AG09319 (cell line): ENCODE measurements at regions not wholly inside any gene's neighbourhood (a gene's known extent, or its start where the extent isn't known, plus 50 kb on each side); places are given as distances from the start of the nearest gene placed in this dataset.

Experiments used
- DNase-seq: peaks from one replicate; pipeline ENCODE4 v3.0.0-alpha.2; 2010; ENCODE audit warnings: low read depth; ENCODE audit errors: extremely low read depth
- TF ChIP-seq, protein P1 (sequence below): IDR thresholded peaks from 2 replicates; pipeline ENCODE4 v1.5.1; 2011; ENCODE audit warnings: low read depth, mild to moderate bottlenecking, inconsistent platforms, low read length, moderate library complexity

DNA sequence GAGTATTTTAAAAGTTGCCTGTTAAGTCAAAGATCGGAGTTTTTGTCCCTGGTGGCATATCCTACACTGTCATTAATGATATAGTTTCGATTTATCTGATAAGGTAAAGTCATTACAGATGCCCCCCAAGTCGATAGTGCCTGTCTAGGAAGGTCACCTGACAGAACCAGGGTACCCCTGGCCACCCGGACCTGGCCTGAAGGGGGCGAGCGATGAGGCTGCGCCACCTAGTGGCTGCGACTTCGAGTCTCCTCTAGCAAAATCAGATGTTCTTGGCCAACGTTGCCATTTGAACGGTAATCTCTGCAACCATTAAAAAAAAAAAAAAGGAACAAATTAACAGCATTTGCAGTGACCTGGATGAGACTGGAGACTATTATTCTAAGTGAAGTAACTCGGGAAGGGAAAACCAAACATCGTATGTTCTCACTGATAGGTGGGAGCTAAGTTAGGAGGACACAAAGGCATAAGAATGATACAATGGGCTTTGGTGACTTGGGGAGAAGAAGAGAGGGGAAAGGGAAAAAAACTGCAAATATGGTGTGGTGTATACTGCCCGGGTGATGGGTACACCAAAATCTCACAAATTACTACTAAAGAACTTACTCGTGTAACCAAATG is 565.1 kb downstream of the LIG4 start:
- peak; percentile 5 for DNase-seq
- TF ChIP-seq, protein P1, sequence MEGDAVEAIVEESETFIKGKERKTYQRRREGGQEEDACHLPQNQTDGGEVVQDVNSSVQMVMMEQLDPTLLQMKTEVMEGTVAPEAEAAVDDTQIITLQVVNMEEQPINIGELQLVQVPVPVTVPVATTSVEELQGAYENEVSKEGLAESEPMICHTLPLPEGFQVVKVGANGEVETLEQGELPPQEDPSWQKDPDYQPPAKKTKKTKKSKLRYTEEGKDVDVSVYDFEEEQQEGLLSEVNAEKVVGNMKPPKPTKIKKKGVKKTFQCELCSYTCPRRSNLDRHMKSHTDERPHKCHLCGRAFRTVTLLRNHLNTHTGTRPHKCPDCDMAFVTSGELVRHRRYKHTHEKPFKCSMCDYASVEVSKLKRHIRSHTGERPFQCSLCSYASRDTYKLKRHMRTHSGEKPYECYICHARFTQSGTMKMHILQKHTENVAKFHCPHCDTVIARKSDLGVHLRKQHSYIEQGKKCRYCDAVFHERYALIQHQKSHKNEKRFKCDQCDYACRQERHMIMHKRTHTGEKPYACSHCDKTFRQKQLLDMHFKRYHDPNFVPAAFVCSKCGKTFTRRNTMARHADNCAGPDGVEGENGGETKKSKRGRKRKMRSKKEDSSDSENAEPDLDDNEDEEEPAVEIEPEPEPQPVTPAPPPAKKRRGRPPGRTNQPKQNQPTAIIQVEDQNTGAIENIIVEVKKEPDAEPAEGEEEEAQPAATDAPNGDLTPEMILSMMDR = peak; percentile 84

DNA sequence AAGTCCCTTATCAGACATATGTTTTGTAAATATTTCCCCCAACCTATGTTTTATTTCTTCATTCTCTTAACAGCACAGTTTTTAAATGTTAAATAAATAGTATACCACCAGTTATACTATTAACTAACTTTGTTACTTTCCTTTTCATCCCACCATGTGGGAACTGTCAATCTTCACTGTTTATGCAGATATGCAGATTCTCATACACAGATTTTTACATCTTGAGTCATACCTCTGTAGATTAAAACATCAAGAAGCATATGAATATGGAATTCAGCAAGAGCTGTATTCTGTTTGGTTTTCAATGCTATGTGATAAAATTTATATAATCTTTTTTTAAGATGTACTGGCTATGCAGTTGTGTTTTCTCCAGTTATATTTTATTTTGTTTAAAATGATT is 566.3 kb downstream of the LIG4 start:
- TF ChIP-seq, protein P1 = no peak
- no peak for DNase-seq

DNA sequence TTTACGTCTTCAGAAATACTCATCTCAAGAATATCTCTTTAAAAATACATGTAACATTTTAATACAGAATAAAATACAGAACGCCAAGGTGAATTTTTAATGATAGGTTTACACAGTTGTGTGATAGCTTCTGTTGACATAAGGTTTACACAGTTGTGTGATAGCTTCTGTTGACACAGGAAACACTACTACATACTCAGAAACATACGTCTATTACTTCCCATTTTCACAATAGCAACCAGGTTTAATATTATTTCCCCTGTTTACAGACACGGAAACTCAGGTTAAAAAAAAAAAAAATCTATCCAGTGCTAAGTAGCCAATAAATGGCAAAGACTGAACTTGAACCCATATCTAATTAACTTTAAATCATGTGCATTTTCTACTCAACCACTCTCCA is 571.2 kb downstream of the LIG4 start:
- TF ChIP-seq, protein P1 = no peak
- no peak for DNase-seq

DNA sequence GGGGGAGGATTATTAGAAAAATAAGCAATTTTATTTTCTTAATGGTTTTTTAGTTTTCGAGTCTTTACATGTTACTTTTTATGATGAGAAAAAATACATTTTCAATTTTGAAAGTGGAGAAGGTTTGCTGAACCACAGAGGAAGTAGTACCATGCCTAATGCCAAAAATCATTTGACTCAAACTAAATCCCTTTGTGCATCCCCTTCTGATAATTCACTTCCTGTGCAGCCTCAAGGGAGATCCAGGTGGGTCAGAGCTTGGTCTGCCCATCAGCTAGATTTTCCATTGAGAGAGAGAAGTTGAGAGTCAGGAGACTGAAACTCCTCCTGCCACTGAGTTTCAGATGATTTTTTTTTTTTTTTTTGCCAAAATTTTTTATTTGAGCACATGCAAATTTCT is 571.7 kb downstream of the LIG4 start:
- DNase-seq = no peak
- TF ChIP-seq, protein P1 = no peak

DNA sequence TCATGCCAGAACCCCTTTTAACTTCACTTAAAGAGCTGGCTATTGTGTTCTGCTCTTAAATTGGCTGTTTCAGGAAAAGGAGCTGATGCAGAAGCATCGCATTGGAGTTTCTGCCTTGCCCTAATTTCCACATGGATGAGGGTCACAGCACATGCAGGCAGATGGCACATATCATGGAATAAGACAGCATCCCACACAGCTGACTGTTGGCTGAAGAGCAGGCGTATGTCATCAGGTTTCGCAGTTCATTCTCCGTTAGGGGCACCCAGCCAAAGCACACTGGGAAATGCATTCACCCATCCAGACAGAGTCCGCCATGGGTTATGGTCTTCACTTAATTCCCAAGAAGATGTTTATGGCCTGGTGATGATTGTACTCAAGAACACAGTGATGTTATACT is 572.5 kb downstream of the LIG4 start:
- TF ChIP-seq, protein P1 = no peak
- no peak for DNase-seq

DNA sequence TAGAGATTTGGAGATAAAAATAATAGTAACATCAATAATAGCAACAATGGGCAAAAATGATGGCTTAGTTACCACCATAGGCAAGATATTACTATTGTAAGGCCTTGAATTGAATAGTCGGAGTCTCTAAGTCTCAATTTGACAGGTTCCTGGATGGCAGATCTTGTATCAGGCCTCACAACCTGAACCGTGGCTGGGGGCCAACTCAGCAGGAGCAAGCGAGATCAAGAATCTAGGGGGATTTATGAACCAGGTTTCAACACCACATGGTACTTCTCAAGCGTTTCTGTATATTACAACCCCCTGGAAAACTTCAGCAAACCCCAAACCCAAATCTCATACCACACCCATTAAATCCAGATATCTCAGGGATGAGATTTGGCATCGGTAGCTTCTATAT is 573.8 kb downstream of the LIG4 start:
- no peak for DNase-seq
- TF ChIP-seq, protein P1 = no peak

DNA sequence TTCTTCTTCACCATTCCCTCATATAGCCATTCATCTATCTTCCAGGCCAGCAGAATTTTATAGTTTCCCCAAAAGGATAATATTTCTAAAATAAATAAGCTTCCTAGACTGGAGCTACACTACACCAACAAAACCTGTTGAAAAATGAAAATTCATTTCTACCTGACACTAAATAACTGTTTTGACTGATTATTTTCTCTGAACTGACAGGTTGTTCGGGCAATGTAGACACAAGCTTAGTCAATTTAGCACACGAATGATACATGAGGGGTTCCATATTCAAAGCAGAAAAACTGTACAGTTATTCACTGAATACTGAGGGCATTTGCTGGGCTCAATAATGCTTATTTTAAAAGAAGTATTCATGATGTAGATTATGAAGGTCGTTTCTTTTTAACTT is 589.7 kb downstream of the LIG4 start:
- no peak for DNase-seq

More for the DNA sequence above, 589.7 kb downstream of the LIG4 start:
- TF ChIP-seq, protein P1 = no peak
